ENCODE measurements at regions not wholly inside any gene's neighbourhood (a gene's known extent, or its start where the extent isn't known, plus 50 kb on each side); places are given as distances from the start of the nearest gene placed in this dataset.

- POLR2A ChIA-PET = no interaction called here
- CTCF ChIA-PET = interaction anchor here (1.1 to 2.6 kb wide), 3 partner anchors 11 to 95 kb away, joined by 3 to 6 read pairs (median 3); no protein-coding TSS in a partner anchor
- no peak for DNase-seq (ENCODE audit: extremely low spot score)
Observed at GRCh38 chr3:117473981-117474538, 764.5 kb downstream of the TUSC7 start.

GRCh38 chr3:117476572-117476971 lies 767.0 kb downstream of the TUSC7 start:
- ChIA-PET POLR2A (no interaction called here), CTCF (interaction anchor here (0.9 kb wide), 1 partner anchor 39 kb away, joined by 3 read pairs; no protein-coding TSS in a partner anchor)
- no peak for DNase-seq (ENCODE audit: extremely low spot score)
- TF ChIP-seq CTCF (IDR thresholded peaks at IDR 0.05; ENCODE audit: control extremely low read depth, extremely low read depth, low read depth, missing control alignments) = no peak

More at GRCh38 chr3:117473981-117474538, 764.5 kb downstream of the TUSC7 start:
- no peak for TF ChIP-seq CTCF (IDR thresholded peaks at IDR 0.05; ENCODE audit: control extremely low read depth, extremely low read depth, low read depth, missing control alignments)

GRCh38 chr3:117477214-117477755 lies 767.7 kb downstream of the TUSC7 start:
- ChIA-PET CTCF (interaction anchor here (0.9 kb wide), 1 partner anchor 38 kb away, joined by 3 read pairs; no protein-coding TSS in a partner anchor), POLR2A (no interaction called here)
- DNase-seq (ENCODE audit: extremely low spot score) = no peak
- no peak for TF ChIP-seq CTCF (IDR thresholded peaks at IDR 0.05; ENCODE audit: control extremely low read depth, extremely low read depth, low read depth, missing control alignments)

GRCh38 chr3:117479095-117479494 lies 769.5 kb downstream of the TUSC7 start:
- CTCF ChIA-PET = interaction anchor here (1.2 kb wide), 1 partner anchor 11 kb away, joined by 3 read pairs; no protein-coding TSS in a partner anchor
- no peak for TF ChIP-seq CTCF (IDR thresholded peaks at IDR 0.05; ENCODE audit: control extremely low read depth, extremely low read depth, low read depth, missing control alignments)
- DNase-seq (ENCODE audit: extremely low spot score) = peak; percentile 4
- POLR2A ChIA-PET = no interaction called here

- ChIA-PET CTCF (no interaction called here), POLR2A (no interaction called here)
- TF ChIP-seq CTCF (IDR thresholded peaks at IDR 0.05; ENCODE audit: control extremely low read depth, extremely low read depth, low read depth, missing control alignments) = no peak
- no peak for DNase-seq (ENCODE audit: extremely low spot score)
Observed at GRCh38 chr3:117480525-117480924, 770.9 kb downstream of the TUSC7 start.

GRCh38 chr3:117480972-117481371 lies 771.4 kb downstream of the TUSC7 start:
- ChIA-PET POLR2A (no interaction called here), CTCF (no interaction called here)
- DNase-seq (ENCODE audit: extremely low spot score) = no peak
- TF ChIP-seq CTCF (IDR thresholded peaks at IDR 0.05; ENCODE audit: control extremely low read depth, extremely low read depth, low read depth, missing control alignments) = no peak
